PC-9 (cell line): ENCODE measurements at regions not wholly inside any gene's neighbourhood (a gene's known extent, or its start where the extent isn't known, plus 50 kb on each side); places are given as distances from the start of the nearest gene placed in this dataset.

Source experiments
- BruUV-seq: library from RNA; stranded (reverse); fragments of 400-500 nt; replicated peaks from 2 replicates; lab custom pipeline; 2021; lab: Mats Ljungman, UMichigan
- CTCF ChIA-PET: fragments of 300-600 bp; sonication (Branson Sonifier 250); formaldehyde crosslinking; loops from one replicate; lab custom pipeline; 2022; ENCODE audit warnings: antibody characterized with exemption; lab: Charles Lee
- POLR2A ChIA-PET: fragments of 300-600 bp; sonication (Branson Sonifier 250); formaldehyde crosslinking; loops from one replicate; lab custom pipeline; 2022; ENCODE audit warnings: antibody characterized with exemption; ENCODE audit not compliant: unreplicated experiment; lab: Charles Lee
- DNase-seq, 2 experiments: peaks; one replicate each; pipeline versions ENCODE4 v3.0.0 to v3.0.0-alpha.2; 2015 to 2022; ENCODE audit warnings: mixed read lengths in 1 of 2
- H2AFZ ChIP-seq: fragments of 200-600 bp; sonication (generic); 2 replicates; pipeline ENCODE4 v1.8.1; 2017; ENCODE audit warnings: antibody characterized with exemption
- H3F3A ChIP-seq: fragments of 200-600 bp; sonication (generic); 2 replicates; pipeline ENCODE4 v1.8.1; 2017; ENCODE audit warnings: antibody characterized with exemption, mild to moderate bottlenecking, low read depth; ENCODE audit not compliant: insufficient read depth
- H3K27ac ChIP-seq: fragments of 200-600 bp; sonication (generic); 2 replicates; pipeline ENCODE4 v1.6.1; 2016; ENCODE audit warnings: mixed run types
- H3K27me3 ChIP-seq: fragments of 200-600 bp; sonication (generic); 2 replicates; pipeline ENCODE4 v1.6.1; 2016; ENCODE audit warnings: low read depth, mixed run types; ENCODE audit not compliant: insufficient read depth
- H3K36me3 ChIP-seq: fragments of 200-600 bp; sonication (generic); 2 replicates; pipeline ENCODE4 v1.6.1; 2016; ENCODE audit warnings: low read depth, mixed run types
- H3K4me1 ChIP-seq: fragments of 200-600 bp; sonication (generic); replicated peaks from 2 replicates; pipeline ENCODE4 v1.6.1; 2016; ENCODE audit warnings: mixed run types; ENCODE audit not compliant: insufficient read depth
- H3K4me2 ChIP-seq: fragments of 200-600 bp; sonication (generic); 2 replicates; pipeline ENCODE4 v1.6.1; 2017; ENCODE audit warnings: mixed run types
- H3K4me3 ChIP-seq: fragments of 200-600 bp; sonication (generic); 2 replicates; pipeline ENCODE4 v1.6.1; 2016; ENCODE audit warnings: mixed run types
- H3K79me2 ChIP-seq: fragments of 200-600 bp; sonication (generic); 2 replicates; pipeline ENCODE4 v1.6.1; 2017; ENCODE audit warnings: low read depth, mixed run types
- H3K9me2 ChIP-seq: fragments of 200-600 bp; sonication (generic); 2 replicates; pipeline ENCODE4 v1.8.1; 2017; ENCODE audit warnings: mild to moderate bottlenecking; ENCODE audit not compliant: insufficient read depth
- H3K9me3 ChIP-seq: fragments of 200-600 bp; sonication (generic); 2 replicates; pipeline ENCODE4 v1.8.1; 2016; ENCODE audit warnings: low read depth; ENCODE audit not compliant: insufficient read depth
- H4K20me1 ChIP-seq: fragments of 200-600 bp; sonication (generic); 2 replicates; pipeline ENCODE4 v1.8.1; 2017; ENCODE audit not compliant: insufficient read depth
- CTCF ChIP-seq: fragments of 200-600 bp; sonication (generic); conservative IDR thresholded peaks from 2 replicates; pipeline ENCODE4 v1.6.1; 2017; ENCODE audit warnings: mixed run types, antibody characterized with exemption, mild to moderate bottlenecking, moderate library complexity
- EZH2 ChIP-seq: fragments of 200-600 bp; sonication (generic); IDR thresholded peaks from 2 replicates; pipeline ENCODE4 v1.8.0; 2017; ENCODE audit warnings: antibody characterized with exemption, low read depth
- intact Hi-C: fragments of 100-400 bp; cut with micrococcal nuclease; formaldehyde crosslinking; loops from one replicate; pipeline ENCODE4 v1.10.0; 2022; ENCODE audit not compliant: unreplicated experiment

GRCh38 chr7:27361522-27361921, 118.9 kb downstream of the EVX1 start:
- Histone ChIP-seq H3F3A (no peaks in the 10 kb centered on the region), H3K4me1 (peaks cover 18% of the 10 kb centered on the region), H4K20me1 (no peaks in the 10 kb centered on the region), H3K4me2 (no peak overlapping the region), H3K27ac (no peak overlapping the region), H3K36me3 (no peaks in the 10 kb centered on the region), H3K9me3 (no peaks in the 10 kb centered on the region), H3K79me2 (no peaks in the 10 kb centered on the region), H3K4me3 (no peak overlapping the region), H3K27me3 (no peaks in the 10 kb centered on the region), H3K9me2 (no peaks in the 10 kb centered on the region; the same call in 1 of the 2 replicates), H2AFZ (no peak overlapping the region)
- BruUV-seq = no TSS peak
- intact Hi-C loops = no loop called here
- ChIA-PET CTCF (no interaction called here), POLR2A (no interaction called here)
- no peak for TF ChIP-seq CTCF
- no peak for TF ChIP-seq EZH2
- DNase-seq = no peak

- intact Hi-C loops = no loop called here
- POLR2A ChIA-PET = no interaction called here
- Histone ChIP-seq H4K20me1 (no peaks in the 10 kb centered on the region), H3K4me3 (no peak overlapping the region), H2AFZ (no peak overlapping the region), H3K4me1 (peaks cover 18% of the 10 kb centered on the region), H3K27ac (no peak overlapping the region), H3K4me2 (no peak overlapping the region), H3K9me2 (no peaks in the 10 kb centered on the region; the same call in 1 of the 2 replicates), H3F3A (no peaks in the 10 kb centered on the region), H3K9me3 (no peaks in the 10 kb centered on the region), H3K79me2 (no peaks in the 10 kb centered on the region), H3K27me3 (no peaks in the 10 kb centered on the region), H3K36me3 (no peaks in the 10 kb centered on the region)
- no peak for DNase-seq
- no TSS peak for BruUV-seq
- CTCF ChIA-PET = interaction anchor here (1.1 kb wide), 1 partner anchor 733 kb away, joined by 6 read pairs; no protein-coding TSS in a partner anchor
- TF ChIP-seq CTCF (no peak), EZH2 (no peak)
These were observed 119.4 kb downstream of the EVX1 start for GRCh38 chr7:27362026-27362425.

- peak overlapping the region; percentile 6; the same call in 1 of the 2 replicates for H3K4me3 ChIP-seq
- peaks cover 18% of the 10 kb centered on the region for H3K4me1 ChIP-seq
- peak overlapping the region; percentile 72 for H2AFZ ChIP-seq
- ChIA-PET POLR2A (no interaction called here), CTCF (no interaction called here)
- no peaks in the 10 kb centered on the region for H3K9me2 ChIP-seq
- H3K27ac ChIP-seq = peak overlapping the region; percentile 27; the same call in 1 of the 2 replicates
- intact Hi-C loops = no loop called here
- H3K9me3 ChIP-seq = no peaks in the 10 kb centered on the region
- H3K79me2 ChIP-seq = no peaks in the 10 kb centered on the region
- no TSS peak for BruUV-seq
- TF ChIP-seq CTCF = no peak
- TF ChIP-seq EZH2 = no peak
- no peaks in the 10 kb centered on the region for H4K20me1 ChIP-seq
- peak overlapping the region; percentile 65 for H3K4me2 ChIP-seq
- no peaks in the 10 kb centered on the region for H3K36me3 ChIP-seq
- DNase-seq = peak; percentile 21 to 53
- H3K27me3 ChIP-seq = no peaks in the 10 kb centered on the region
- no peaks in the 10 kb centered on the region for H3F3A ChIP-seq
These were observed 121.7 kb downstream of the EVX1 start for GRCh38 chr7:27364344-27364758.
